ENCODE measurements at regions not wholly inside any gene's neighbourhood (a gene's known extent, or its start where the extent isn't known, plus 50 kb on each side); places are given as distances from the start of the nearest gene placed in this dataset.

DNA sequence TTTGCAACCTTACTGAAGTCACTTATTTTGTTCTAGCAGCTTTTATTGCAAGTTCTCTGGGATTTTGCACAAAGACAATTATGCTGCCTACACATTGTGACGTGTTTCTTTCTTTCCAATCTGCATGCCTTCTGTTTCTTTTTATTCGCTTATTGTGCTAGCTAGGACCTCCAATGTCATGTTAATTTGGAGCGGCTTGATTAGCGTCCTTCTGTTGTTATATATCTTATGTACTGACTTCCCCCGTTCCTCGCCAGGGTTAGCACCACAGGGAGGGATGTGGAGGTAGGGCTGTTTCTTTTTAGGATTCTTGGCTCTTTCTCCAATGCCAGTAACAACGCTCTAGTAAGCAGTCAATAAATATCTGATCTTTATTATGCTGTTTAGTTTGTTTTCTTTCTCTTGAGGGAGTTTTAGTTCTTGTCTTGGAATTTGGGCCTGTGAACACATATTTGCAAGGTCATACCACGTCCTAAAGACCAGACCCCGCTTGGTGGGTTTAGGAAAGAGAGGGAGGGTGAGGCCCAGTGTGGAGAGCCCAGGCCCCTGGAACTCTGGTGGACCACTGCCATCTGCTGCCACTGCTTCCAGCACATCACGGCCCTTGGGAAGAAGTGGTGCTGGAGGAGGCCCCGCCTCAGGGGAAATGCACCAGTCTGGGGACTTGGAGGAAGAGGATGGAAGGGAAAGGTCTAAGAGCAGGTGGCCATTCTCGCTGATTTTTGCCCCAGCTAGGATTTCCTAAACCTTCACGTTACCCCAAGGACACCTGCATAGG, 129.1 kb downstream of the TRIML1 start:
- Mint-ChIP-seq H3K4me1 (ENCODE audit: low read depth, unreplicated experiment) (no peaks in the 10 kb centered on the region), H3K27ac (ENCODE audit: unreplicated experiment) (no peak overlapping the region), H3K4me3 (ENCODE audit: low read depth, unreplicated experiment) (no peak overlapping the region), H3K9me3 (ENCODE audit: low read depth, unreplicated experiment) (peaks cover 2% of the 10 kb centered on the region), H3K27me3 (ENCODE audit: unreplicated experiment) (no peaks in the 10 kb centered on the region), H3K36me3 (ENCODE audit: insufficient read depth, unreplicated experiment) (no peaks in the 10 kb centered on the region)
- CTCF ChIA-PET, result no interaction called here
- intact Hi-C loops (cut with micrococcal nuclease; ENCODE audit: unreplicated experiment), result no loop called here
- no TSS peak for BruUV-seq (replicated peaks)
- no peak for DNase-seq
- TF ChIP-seq, protein P1, sequence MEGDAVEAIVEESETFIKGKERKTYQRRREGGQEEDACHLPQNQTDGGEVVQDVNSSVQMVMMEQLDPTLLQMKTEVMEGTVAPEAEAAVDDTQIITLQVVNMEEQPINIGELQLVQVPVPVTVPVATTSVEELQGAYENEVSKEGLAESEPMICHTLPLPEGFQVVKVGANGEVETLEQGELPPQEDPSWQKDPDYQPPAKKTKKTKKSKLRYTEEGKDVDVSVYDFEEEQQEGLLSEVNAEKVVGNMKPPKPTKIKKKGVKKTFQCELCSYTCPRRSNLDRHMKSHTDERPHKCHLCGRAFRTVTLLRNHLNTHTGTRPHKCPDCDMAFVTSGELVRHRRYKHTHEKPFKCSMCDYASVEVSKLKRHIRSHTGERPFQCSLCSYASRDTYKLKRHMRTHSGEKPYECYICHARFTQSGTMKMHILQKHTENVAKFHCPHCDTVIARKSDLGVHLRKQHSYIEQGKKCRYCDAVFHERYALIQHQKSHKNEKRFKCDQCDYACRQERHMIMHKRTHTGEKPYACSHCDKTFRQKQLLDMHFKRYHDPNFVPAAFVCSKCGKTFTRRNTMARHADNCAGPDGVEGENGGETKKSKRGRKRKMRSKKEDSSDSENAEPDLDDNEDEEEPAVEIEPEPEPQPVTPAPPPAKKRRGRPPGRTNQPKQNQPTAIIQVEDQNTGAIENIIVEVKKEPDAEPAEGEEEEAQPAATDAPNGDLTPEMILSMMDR (IDR thresholded peaks at IDR 0.05; ENCODE audit: unreplicated experiment), result no peak

DNA sequence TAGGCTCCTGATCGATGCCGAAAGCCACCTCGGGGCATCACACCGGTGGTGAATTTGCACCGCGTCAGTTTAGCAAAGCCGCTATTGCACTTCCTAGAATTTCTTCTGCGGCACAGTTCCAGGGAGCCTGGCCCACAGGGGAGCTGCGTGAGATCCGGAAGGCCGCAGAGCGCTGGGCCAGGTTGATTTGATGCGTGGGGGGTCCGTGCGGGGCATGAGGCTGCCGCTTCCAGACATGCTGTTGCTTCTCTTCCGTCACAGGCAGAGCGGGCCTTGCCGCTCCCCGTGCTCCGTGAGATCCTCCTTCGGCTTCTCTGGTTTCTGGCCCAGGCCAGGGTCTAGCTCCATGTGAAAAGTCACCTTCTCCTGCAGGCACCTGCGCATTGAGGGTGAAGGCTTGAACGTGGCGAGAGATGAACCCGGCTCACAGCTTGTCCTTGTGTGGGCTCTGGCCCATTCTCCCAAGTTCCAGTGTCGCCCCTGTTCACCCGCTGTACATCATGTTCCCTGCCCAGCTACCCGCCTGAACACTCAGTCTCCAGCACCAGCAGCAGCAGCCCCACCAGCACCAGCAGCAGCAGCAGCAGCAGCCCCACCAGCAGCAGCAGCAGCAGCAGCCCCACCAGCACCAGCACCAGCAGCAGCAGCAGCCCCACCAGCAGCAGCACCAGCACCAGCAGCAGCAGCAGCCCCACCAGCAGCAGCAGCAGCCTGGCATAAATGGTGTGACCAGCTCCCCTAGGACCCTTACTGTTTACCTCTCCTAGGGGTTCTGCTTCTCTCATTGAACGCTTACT, 131.2 kb downstream of the TRIML1 start:
- CTCF ChIA-PET, result no interaction called here
- H3K36me3 Mint-ChIP-seq (ENCODE audit: insufficient read depth, unreplicated experiment), result no peaks in the 10 kb centered on the region
- H3K4me1 Mint-ChIP-seq (ENCODE audit: low read depth, unreplicated experiment), result no peaks in the 10 kb centered on the region
- DNase-seq, result no peak
- H3K27ac Mint-ChIP-seq (ENCODE audit: unreplicated experiment), result no peak overlapping the region
- no peaks in the 10 kb centered on the region for H3K9me3 Mint-ChIP-seq (ENCODE audit: low read depth, unreplicated experiment)
- H3K4me3 Mint-ChIP-seq (ENCODE audit: low read depth, unreplicated experiment), result no peak overlapping the region
- no TSS peak for BruUV-seq (replicated peaks)
- TF ChIP-seq, protein P1 (IDR thresholded peaks at IDR 0.05; ENCODE audit: unreplicated experiment), result no peak
- no peaks in the 10 kb centered on the region for H3K27me3 Mint-ChIP-seq (ENCODE audit: unreplicated experiment)
- intact Hi-C loops (cut with micrococcal nuclease; ENCODE audit: unreplicated experiment), result no loop called here

DNA sequence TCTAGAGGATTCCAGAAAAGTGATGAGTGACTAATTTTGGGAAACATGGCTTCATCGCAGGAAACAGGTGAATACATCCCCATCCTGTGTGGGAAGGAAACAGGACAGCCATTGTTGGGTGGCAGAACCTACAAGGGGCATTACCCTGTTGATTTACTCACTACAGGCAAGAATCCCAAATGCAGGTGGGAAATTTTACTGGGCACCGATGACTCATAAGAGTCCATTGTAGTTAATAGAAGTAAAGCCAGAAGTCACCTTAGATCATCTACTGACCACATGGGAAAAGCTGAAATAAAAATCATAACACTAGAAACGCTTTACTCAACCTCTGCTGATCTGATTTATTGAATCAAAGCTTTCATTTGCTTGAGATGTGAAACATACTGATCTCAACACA, 136.4 kb downstream of the TRIML1 start:
- intact Hi-C loops (cut with micrococcal nuclease; ENCODE audit: unreplicated experiment), result no loop called here
- DNase-seq, result no peak
- Mint-ChIP-seq H3K4me1 (ENCODE audit: low read depth, unreplicated experiment) (no peaks in the 10 kb centered on the region), H3K27ac (ENCODE audit: unreplicated experiment) (no peak overlapping the region), H3K36me3 (ENCODE audit: insufficient read depth, unreplicated experiment) (no peaks in the 10 kb centered on the region), H3K27me3 (ENCODE audit: unreplicated experiment) (no peaks in the 10 kb centered on the region), H3K9me3 (ENCODE audit: low read depth, unreplicated experiment) (no peaks in the 10 kb centered on the region), H3K4me3 (ENCODE audit: low read depth, unreplicated experiment) (no peak overlapping the region)
- CTCF ChIA-PET, result no interaction called here
- no TSS peak for BruUV-seq (replicated peaks)
- TF ChIP-seq, protein P1 (IDR thresholded peaks at IDR 0.05; ENCODE audit: unreplicated experiment), result no peak

DNA sequence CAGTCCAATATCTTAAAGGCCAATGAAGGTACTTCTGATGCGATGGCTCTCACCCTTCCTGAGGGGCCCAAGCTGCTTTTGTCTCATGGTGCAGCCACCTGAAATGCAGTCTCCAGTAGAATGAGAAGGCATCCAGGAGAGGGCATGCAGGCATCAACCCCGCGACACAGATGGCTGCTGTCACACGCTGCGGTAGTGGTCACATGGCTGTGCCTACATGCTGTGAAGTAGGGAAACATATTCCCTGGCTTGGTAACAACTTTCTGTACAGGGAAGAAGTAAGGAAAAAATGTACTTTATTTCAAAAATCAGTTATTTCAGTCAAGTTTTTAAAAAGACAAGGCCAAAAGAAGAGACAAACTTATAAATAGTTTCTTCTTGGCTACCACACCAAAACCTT, 139.9 kb downstream of the TRIML1 start:
- Mint-ChIP-seq H3K9me3 (ENCODE audit: low read depth, unreplicated experiment) (no peaks in the 10 kb centered on the region), H3K36me3 (ENCODE audit: insufficient read depth, unreplicated experiment) (no peaks in the 10 kb centered on the region), H3K27ac (ENCODE audit: unreplicated experiment) (no peak overlapping the region), H3K4me1 (ENCODE audit: low read depth, unreplicated experiment) (no peaks in the 10 kb centered on the region), H3K27me3 (ENCODE audit: unreplicated experiment) (no peaks in the 10 kb centered on the region), H3K4me3 (ENCODE audit: low read depth, unreplicated experiment) (no peak overlapping the region)
- TF ChIP-seq, protein P1 (IDR thresholded peaks at IDR 0.05; ENCODE audit: unreplicated experiment), result no peak
- BruUV-seq (replicated peaks), result no TSS peak
- intact Hi-C loops (cut with micrococcal nuclease; ENCODE audit: unreplicated experiment), result no loop called here
- DNase-seq, result no peak
- CTCF ChIA-PET, result no interaction called here
